DMS114 treated with DMSO at 0.1 percent for 48 hours (cell line): ENCODE measurements at regions not wholly inside any gene's neighbourhood (a gene's known extent, or its start where the extent isn't known, plus 50 kb on each side); places are given as distances from the start of the nearest gene placed in this dataset.
"Not testable (repeated sequence)": the region's sequence is repeated elsewhere in the genome, so short reads cannot be mapped to it uniquely, and the experiment has no call there.

Experiments
- DNase-seq: peaks from one replicate; lab custom pipeline; 2025; ENCODE audit not compliant: unreplicated experiment; lab: John Stamatoyannopoulos, UW

GRCh38 chr16:72464052-72464451 is 292.1 kb upstream of the PMFBP1 start:
- no peak for DNase-seq

- DNase-seq = no peak
Measured at GRCh38 chr16:72458035-72458434, 286.1 kb upstream of the PMFBP1 start.

- DNase-seq = no peak
Measured at GRCh38 chr16:72457243-72457940, 285.4 kb upstream of the PMFBP1 start.

- no peak for DNase-seq
Measured at GRCh38 chr16:72455743-72456659, 284.0 kb upstream of the PMFBP1 start.

- not testable (repeated sequence) for DNase-seq
Measured at GRCh38 chr16:72453856-72454255, 281.9 kb upstream of the PMFBP1 start.

- DNase-seq = no peak
Measured at GRCh38 chr16:72444696-72445095, 272.7 kb upstream of the PMFBP1 start.

GRCh38 chr16:72443809-72444208 is 271.9 kb upstream of the PMFBP1 start:
- no peak for DNase-seq

GRCh38 chr16:72442385-72443158 is 270.6 kb upstream of the PMFBP1 start:
- DNase-seq = no peak

- DNase-seq = no peak
Measured at GRCh38 chr16:72437891-72438290, 265.9 kb upstream of the PMFBP1 start.

- no peak for DNase-seq
Measured at GRCh38 chr16:72434159-72434558, 262.2 kb upstream of the PMFBP1 start.

GRCh38 chr16:72430121-72430520 is 258.2 kb upstream of the PMFBP1 start:
- DNase-seq = no peak

- no peak for DNase-seq
Measured at GRCh38 chr16:72429671-72430081, 257.7 kb upstream of the PMFBP1 start.

GRCh38 chr16:72428681-72429376 is 256.9 kb upstream of the PMFBP1 start:
- DNase-seq = no peak

- no peak for DNase-seq
Measured at GRCh38 chr16:72427783-72428331, 255.9 kb upstream of the PMFBP1 start.

GRCh38 chr16:72427051-72427782 is 255.3 kb upstream of the PMFBP1 start:
- DNase-seq = no peak

GRCh38 chr16:72426386-72426785 is 254.4 kb upstream of the PMFBP1 start:
- no peak for DNase-seq

- no peak for DNase-seq
Measured at GRCh38 chr16:72425571-72426341, 253.8 kb upstream of the PMFBP1 start.

GRCh38 chr16:72424757-72425156 is 252.8 kb upstream of the PMFBP1 start:
- no peak for DNase-seq

GRCh38 chr16:72422308-72422897 is 250.4 kb upstream of the PMFBP1 start:
- no peak for DNase-seq
